Choroid plexus epithelial cell (primary cell): ENCODE measurements at regions not wholly inside any gene's neighbourhood (a gene's known extent, or its start where the extent isn't known, plus 50 kb on each side); places are given as distances from the start of the nearest gene placed in this dataset.

Experiments used
- DNase-seq: peaks from one replicate; pipeline ENCODE4 v3.0.0-alpha.2; 2010; ENCODE audit warnings: low read depth
- H3K4me3 ChIP-seq: 2 replicates; pipeline ENCODE4 v1.5.1; 2011; ENCODE audit warnings: low read depth, mild to moderate bottlenecking, control low read depth, low read length, moderate library complexity
- TF ChIP-seq, protein P1 (sequence below): conservative IDR thresholded peaks from 2 replicates; pipeline ENCODE4 v1.5.1; 2011; ENCODE audit warnings: low read depth, mild to moderate bottlenecking, control low read depth, inconsistent platforms, low read length, moderate library complexity

DNA sequence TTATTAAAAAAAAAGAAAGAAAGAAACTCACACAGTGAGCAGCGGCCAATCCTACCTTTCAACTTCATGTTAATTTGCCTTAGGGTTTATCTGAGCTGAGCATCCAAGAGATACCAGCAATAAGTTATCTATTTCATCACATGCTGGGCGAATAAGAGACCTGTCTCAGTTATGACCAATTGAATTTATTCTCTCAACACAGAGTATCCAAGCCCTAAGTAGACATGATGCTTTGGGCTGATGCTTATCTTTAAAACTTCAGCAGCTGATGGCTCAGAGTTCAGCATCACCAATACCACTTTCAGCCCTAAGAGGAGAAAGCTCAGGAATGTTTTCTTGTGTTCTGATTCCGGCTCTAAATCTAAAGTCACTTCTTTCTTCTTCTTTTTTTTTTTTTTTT, 489.0 kb upstream of the ZFHX3 start:
- H3K4me3 ChIP-seq: no peak overlapping the region
- DNase-seq: no peak
- TF ChIP-seq, protein P1, sequence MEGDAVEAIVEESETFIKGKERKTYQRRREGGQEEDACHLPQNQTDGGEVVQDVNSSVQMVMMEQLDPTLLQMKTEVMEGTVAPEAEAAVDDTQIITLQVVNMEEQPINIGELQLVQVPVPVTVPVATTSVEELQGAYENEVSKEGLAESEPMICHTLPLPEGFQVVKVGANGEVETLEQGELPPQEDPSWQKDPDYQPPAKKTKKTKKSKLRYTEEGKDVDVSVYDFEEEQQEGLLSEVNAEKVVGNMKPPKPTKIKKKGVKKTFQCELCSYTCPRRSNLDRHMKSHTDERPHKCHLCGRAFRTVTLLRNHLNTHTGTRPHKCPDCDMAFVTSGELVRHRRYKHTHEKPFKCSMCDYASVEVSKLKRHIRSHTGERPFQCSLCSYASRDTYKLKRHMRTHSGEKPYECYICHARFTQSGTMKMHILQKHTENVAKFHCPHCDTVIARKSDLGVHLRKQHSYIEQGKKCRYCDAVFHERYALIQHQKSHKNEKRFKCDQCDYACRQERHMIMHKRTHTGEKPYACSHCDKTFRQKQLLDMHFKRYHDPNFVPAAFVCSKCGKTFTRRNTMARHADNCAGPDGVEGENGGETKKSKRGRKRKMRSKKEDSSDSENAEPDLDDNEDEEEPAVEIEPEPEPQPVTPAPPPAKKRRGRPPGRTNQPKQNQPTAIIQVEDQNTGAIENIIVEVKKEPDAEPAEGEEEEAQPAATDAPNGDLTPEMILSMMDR: no peak

DNA sequence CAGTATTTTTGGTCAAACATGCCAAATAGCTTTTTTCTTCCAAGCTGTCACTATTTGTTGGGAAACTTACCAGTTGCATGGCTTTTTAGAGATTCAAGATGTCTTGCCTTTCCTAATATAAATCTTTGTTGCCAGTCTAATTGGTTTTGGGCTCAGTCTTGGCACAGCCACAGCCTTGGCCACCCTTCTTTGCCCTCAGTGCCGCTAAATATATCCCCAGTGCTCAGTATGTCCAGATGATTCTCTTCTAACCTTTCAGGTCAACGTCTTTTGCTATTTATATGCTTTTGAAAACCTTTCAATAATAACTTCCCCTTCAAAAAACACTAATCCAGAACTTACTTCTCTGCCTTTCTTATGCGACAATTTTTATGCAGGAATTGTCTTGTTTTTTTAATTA, 483.1 kb upstream of the ZFHX3 start:
- no peak overlapping the region for H3K4me3 ChIP-seq
- no peak for DNase-seq
- TF ChIP-seq, protein P1: no peak

DNA sequence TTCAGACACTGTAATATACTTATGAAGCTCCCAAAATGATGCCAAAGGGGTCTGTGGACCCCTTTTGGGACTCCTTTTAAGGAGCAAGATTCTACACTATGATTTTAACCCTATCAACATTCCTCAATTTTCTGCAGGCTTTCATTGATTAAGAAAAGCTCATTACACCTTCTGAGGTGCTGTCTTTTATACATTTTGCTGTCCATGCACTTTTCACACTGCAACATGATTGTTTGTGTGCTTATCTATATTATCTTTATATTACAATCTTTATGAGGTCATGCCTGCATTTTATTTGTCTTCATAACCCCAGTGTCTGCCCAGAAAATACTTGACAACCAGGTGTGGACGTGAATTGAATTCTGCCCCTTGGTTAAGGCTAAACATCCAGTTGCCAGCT, 482.6 kb upstream of the ZFHX3 start:
- no peak for DNase-seq
- TF ChIP-seq, protein P1: no peak

DNA sequence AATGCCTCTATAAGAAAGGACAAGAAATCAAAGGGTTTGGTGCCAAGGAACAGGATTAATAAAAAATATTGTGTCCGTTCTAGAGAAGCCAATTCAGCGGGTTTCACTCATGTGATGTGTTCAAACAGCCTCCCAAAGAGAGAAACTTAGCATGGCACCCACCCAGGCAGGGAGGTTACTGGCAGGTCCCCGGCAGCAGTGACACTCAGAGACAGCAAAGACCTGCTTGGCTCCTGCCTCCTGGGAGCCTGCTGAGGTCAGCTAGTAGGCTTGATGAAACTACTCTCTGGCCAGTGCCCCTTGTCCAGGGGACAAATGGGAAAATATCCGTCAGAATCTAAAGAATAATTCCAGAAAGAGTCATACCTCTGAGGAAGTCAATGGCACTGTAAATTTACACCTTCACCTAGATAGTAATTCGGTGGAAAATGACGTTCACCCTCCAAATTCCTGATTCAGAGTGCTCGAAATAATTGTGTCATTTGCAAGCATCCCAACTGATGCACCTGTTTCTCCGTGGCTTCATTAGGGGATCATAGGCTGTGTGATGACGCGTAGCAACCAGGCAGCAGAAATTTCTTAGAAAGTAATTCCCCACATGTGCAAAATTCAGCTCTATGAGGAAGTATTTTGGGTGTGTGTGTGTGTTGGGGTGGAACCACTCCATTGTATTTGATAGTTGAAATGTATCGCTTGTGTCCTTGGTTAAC, 481.5 kb upstream of the ZFHX3 start:
- TF ChIP-seq, protein P1: no peak
- no peak overlapping the region for H3K4me3 ChIP-seq
- DNase-seq: no peak

More for the DNA sequence above, 482.6 kb upstream of the ZFHX3 start:
- no peak overlapping the region for H3K4me3 ChIP-seq

DNA sequence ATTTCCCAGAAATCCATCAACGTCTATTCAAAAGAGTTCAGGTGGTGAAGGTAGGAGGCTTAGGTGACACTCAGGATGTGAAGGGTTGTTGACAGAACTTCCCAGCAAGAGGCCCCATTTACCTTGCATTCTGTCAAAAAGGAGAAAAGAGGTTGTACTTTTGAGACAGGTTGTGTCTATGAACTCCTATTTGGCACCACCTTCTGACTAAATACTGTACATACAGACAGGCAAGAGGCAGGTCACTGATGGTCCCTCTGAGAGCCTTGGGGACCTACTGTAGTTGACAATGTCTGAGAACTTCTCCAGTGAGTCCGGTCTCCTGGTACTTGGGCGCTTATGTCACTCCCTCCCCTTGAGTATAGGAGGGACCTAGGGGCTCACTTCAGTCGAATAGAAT, 479.3 kb upstream of the ZFHX3 start:
- TF ChIP-seq, protein P1: no peak
- DNase-seq: peak; percentile 1

DNA sequence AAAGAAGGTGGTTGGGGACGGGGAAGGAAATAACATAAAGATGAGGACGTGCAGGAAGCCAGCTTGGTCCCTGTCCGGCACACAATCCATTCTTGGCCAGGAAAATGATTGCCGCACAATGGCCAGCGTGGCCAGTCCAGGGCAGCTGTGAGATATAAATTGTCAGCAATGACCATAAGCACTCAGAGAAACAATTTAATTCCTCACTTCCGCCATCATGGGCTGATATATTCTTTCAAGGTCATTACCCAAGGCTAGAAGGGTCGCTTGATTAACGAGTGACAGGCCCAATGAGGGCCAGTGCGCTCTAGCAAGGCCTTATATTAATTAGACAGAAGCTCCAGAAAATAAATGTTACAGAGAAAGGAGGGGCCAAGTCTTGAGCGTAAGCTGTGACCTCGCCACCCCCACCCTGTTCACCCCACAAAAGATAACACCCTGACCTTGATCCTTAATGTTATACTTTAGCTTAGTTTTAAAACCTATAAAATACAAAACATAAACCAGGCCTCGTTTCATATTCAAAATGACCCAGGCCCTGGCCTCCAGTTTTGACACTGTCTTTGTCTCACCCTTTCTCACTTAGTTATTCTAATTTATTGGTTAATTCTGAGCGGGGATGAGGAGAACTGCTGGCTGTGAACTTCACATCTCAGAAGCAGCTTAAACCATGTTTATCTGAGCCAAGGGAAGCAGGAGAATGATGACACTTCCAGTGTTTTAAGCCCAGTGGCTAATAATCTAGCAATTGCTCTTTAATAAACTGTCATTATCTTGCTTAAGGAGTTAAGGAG, 478.3 kb upstream of the ZFHX3 start:
- TF ChIP-seq, protein P1: no peak
- H3K4me3 ChIP-seq: no peak overlapping the region
- DNase-seq: no peak

More for the DNA sequence above, 479.3 kb upstream of the ZFHX3 start:
- no peak overlapping the region for H3K4me3 ChIP-seq
